HG03521 (cell line): ENCODE measurements at regions not wholly inside any gene's neighbourhood (a gene's known extent, or its start where the extent isn't known, plus 50 kb on each side); places are given as distances from the start of the nearest gene placed in this dataset.
"Not testable (repeated sequence)": the region's sequence is repeated elsewhere in the genome, so short reads cannot be mapped to it uniquely, and the experiment has no call there.

Source experiments
- ATAC-seq: cut with Tn5 transposase; IDR thresholded peaks from one replicate; pipeline ENCODE4 v1.9.1; 2021; ENCODE audit warnings: mild to moderate bottlenecking, moderate library complexity; ENCODE audit not compliant: unreplicated experiment

DNA sequence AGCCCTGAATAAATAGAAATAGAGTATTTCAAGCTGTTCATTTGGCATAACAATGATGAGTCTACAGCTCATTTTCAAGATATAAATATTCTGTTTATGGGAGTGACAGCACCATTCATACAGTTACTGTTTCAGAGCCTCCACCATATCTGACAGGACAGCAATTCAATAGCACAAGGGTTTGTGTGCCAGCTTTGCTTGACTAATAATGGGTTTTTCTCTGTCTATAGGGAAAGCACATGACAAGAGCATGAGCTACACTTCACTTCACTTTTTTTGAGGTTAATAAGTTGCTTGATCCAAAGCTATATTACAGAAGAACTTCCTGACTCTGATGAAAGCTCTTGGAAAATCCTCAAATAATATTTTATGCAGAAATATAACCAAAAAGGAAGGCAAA lies 297.1 kb downstream of the RPIA start:
- not testable (repeated sequence) for ATAC-seq

DNA sequence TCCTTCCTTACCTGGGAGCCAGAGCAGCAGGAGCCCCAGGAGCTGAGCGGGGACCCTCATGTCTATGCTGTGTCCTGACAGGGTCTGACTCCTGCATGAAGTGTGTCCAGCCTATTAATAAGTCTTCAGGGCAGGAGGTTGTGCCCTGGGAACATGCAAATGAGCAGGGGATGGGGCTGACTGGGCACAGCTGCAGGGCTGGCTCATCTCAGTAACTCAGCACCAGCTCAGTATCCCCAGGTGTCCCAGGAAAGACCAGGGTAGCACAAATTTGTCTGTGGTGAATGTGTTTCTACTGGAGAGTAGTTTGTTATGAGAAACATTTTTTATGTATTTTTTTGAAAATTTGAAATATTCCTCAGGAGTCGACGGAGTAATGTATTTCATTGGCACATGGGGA lies 301.3 kb downstream of the RPIA start:
- ATAC-seq, result not testable (repeated sequence)

DNA sequence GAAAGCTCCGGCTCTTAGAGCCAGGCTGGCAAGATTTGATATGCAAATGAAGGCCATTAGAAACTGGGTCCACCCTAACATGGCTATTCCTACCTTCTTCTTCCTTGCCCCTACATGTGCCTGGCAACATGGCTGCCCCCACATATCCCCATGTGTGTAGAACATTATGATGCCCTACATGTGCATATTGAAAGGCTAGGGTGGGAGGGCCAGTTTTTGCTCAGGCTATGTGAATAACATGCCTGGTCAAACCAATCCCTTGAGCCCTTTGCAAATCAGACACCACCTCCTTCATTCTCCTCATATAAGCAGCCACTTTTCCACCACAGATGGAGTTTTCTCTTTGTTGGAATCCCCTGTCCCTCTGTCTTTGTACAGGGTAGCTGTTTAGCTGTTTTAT lies 303.4 kb downstream of the RPIA start:
- ATAC-seq, result not testable (repeated sequence)

DNA sequence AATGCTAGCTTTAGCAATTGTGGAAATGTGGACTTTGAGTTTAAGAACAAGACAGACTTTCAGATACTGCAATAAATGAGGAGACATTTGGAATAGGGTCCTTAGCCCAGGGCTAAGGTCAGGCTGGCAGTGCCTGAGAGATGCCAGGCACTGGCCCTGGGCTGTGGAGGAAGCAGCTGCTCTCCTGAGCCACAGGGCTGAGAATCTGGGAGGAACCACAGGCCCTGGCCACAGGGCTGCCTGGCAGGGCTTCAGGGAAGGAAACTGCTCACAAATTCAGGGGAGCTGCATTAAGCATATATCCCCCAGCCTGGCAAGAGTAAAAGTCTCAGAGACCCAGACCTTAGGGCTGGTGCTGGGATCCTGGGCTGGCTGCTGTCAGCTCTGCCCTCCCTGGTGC lies 305.1 kb downstream of the RPIA start:
- ATAC-seq, result not testable (repeated sequence)

DNA sequence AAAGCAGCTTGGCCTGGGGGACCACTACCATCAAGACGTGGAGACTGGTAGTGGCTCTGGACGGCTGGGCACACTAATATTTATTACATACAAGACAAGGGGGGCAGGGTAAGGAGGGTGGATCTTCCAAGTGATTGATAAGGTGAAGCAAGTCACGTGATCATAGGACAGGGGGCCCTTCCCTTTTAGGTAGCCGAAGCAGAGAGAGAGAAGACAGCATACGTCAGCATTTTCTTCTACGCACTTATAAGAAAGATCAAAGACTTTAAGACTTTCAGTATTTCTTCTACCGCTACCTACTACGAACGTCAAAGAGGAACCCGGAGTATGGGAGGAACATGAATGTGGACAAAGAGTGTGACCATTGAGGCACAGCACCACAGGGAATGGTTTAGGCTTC lies 307.9 kb downstream of the RPIA start:
- ATAC-seq, result no peak

DNA sequence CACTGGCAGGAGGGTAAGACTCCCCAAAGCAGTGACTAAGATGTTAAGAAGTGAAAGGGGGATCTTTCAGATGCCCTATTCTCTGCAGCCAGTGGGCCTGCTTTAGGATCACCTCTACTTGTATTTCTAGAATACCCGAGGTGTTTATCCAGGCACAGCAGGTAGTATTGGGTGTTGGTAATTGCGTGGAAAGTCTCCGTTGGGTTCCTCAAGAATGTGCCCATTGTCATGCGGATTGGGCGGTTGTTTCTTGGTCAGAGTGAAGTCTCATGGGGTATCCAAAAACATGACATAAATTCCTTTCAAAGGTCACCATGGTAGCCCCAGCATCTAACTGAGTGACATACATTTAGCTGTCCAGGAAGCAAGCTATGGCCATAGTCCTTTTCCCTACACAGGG lies 308.8 kb downstream of the RPIA start:
- no peak for ATAC-seq

DNA sequence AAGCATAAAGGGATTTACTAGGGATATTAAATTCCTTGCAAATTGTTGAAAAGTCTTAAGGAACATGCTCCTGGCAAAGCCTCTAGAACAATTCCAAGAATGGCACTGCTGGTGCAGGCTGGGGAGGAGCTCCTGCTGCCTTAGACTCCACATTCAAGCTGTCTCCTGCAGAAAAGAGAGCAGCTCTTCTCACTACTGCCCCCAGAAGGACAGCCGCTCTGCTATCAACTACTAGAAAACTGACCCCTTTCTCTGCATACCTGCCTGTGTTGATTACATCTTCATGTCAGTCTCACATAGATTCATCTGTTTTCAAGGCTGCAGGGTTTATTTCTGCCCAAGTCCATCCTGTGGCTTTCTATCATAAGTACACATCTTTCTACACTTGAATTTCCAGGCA lies 312.8 kb downstream of the RPIA start:
- not testable (repeated sequence) for ATAC-seq

DNA sequence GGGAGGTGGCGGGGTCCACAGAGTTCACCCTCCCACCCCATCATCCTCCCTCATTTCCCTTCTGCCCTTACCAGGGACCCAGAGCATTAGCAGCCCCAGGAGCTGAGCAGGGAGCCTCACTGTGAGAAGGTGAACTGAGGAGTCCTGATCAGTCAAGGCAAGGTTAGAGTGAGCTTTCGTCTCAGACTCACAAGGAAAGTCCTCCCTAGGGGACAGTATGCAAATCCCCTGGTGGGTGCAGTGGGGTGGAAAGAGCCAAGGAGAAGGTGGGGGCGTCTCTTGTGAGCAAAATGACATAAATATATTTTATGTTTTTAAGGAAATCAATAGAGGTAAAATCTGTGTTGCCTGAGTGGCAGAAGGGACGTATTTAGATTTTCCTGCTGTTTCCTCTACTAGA lies 329.1 kb downstream of the RPIA start:
- ATAC-seq, result not testable (repeated sequence)

DNA sequence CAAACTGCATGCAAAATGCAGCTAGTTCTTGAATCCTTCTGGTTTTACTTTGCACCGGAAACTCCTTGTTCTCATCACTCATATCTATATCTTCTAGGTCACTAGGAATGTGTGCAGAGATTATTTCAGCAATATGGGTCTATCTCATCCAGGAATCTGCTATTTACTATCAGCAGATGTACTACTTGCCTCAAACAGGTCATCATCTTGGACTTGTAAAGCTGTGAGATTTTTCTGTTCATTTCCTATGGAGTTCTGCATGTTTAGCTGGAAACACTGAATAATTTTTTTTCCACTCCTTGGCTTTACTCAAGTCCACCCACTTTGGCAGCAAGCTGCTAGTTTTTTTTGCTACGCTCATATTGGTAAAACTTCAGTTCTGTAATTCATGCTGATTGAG lies 334.8 kb downstream of the RPIA start:
- ATAC-seq, result not testable (repeated sequence)

DNA sequence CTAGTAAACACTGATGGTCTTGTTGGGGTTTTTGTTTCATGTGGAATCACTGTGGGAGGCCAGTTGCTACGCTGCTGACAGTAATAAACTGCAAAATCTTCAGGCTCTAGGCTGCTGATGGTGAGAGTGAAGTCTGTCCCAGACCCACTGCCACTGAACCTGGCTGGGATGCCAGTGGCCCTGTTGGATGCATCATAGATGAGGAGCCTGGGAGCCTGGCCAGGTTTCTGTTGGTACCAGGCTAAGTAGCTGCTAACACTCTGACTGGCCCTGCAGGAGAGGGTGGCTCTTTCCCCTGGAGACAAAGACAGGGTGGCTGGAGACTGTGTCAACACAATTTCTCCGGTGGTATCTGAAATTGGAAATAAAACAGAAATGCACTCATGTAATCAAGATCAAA lies 335.6 kb downstream of the RPIA start:
- ATAC-seq, result not testable (repeated sequence)

DNA sequence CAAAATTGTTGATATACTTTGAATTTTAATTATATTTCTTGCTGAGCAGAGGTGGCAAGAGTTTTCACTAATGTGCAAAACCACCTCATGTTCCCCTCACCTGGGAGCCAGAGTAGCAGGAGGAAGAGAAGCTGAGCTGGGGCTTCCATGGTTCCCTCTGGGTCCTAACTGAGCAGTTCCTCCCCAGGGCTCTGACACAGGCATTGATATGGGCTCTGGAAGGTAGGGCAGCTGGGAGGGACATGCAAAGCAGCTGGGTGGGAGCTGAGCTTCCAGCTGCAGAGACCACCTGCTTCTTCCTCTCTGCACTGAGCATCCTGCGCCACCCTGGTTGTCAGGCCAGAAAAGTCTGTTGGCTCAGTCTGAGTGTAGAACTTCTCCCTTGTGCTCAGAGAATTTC lies 336.1 kb downstream of the RPIA start:
- ATAC-seq, result not testable (repeated sequence)

DNA sequence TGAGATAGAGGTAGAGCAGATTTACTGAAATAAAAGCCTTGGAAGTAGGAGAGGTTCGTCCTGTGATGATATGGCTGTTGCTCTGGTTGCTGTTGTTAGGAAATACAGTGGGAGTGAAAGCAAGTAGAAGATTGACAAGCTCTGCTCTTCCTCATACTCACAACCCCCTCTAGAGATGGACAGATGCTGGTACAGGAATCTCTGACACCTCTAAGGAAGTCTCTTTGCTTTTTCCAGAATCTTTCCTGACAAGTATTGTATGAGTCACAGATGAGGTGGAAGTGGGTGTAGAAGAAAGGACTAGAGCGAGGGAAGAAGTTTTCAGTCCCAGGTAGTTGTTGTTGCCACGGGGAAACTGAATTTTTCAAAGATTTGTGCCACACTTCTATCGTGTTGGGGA lies 337.8 kb downstream of the RPIA start:
- ATAC-seq, result not testable (repeated sequence)

DNA sequence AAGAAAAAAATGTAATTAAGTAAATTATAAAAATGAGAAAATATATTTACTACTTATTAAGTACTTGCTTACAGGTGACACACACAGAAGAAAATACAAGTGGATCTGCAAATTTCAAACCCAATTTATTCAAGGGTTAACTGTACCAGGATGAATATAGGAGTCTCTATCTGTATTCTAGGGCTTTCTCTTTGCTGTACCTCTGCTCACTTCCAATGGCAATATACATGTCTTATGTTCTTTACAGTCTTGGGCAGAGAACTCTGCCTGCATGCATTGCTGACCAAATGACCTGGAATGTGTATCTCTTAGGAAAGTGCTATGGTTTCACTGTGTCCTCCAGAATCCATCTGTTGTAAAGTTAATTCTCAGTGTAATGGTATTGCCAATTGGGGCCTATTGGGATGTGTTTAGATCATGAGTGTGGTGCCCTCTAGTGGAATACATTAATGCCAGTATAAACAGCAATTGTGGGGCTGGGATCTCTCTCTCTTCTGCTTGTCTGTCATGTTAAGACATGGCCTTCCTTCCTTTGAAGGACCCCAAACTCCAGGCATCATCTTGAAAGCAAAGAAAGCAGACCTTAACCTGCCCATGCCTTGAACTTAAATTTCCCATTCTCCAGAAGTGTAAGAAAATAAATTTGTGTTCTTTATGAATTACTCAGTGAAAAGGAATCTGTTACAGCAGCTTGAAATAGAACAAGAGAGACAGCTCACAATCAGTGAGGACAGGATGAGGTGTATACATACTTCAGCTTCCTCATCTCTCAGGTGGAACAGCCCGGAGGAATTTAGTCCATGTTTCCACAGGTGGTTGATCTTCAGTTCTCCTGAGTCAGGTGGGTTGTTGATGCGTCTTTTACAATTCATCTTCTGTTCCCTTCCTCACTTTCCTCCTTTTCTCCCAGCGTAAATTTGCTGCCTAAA lies 356.9 kb downstream of the RPIA start:
- not testable (repeated sequence) for ATAC-seq

DNA sequence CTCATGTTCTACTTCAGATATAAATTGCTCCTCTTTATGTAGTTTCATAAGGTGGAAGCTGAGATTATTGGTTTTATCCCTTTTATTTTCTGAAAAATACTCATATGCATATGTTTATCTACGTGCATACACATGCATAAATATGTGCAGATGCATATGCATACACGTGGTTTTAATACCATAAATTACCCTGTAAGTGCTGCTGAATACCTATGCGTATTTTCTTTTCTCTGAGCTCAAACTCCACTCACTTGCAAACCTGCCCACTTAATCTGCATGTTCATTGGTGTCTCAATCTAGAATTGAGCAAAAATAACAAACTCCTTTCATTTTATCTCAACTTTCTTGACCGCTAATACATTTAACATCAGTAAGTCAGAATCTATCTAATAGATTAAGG lies 367.1 kb downstream of the RPIA start:
- not testable (repeated sequence) for ATAC-seq

DNA sequence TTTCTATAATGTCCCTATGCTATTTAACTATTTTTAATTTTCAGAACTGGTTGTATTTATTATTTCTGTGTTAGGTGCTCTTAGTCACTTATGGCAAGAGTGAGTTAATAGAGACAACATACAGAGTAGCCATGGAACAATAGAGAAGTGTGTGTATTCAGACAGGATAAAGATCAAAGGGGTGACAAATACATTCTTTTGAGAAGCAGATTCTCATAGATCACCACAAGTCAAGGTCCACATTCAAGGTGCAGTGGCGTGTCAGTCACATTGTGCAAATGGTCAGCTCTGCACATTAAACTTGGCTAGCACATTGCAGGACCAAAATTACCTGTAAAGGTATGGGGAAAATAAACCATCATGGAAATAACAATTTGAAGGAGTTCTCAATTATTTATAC lies 369.7 kb downstream of the RPIA start:
- not testable (repeated sequence) for ATAC-seq

DNA sequence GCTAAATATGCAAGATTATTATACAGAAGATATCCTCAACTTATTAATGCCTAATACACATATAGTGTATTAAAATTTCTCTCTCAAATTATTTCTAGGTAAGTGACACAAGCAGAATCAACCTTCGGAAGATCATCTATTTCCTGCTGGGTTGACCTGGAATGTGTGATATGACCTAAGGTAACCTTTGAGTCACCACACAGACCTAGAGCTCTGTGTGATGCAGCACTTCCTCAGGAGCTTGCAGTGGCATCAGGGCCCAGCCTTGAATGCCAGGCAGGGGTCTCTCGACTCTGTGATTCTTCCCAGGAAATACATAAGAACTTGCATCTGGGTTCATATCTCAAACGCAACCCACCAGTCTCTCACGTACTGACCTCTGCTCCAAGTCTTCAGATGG lies 385.3 kb downstream of the RPIA start:
- not testable (repeated sequence) for ATAC-seq

DNA sequence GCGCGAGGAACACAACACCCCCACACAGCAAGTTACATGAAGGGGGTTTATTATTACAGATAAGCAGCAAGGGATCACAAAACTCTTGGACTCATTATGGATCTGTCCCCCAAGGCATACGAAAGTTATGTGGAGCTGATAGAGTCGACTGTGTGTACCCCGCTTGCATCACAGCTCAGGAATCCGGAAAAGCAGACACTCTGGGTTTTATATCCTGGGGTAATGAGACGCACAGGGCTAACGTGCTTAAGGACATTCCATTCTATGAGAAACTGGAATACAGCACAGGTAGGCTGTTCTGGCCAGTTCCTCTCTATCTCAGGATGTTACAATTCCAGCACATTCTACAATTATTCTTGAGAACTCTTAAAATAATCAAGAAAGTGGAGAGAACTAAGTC lies 401.4 kb downstream of the RPIA start:
- ATAC-seq, result not testable (repeated sequence)

DNA sequence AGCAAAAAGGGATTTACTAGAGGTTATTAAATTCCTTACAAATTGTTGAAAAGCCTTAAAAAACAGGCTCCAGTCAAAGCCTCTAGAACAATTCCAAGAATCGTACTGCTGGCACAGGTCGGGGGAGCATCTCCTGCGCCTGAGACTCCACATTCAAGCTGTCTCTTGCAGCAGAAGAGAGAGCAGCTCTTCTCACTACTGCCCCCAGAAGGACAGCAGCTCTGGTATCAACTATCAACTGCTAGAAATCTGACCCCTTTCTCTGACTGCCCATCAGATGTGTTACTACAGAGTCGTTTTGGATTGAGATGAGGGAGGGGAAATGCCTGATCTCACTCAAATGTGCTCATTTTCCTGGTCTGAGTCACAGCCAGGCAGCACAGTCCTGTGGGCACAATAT lies 403.6 kb downstream of the RPIA start:
- not testable (repeated sequence) for ATAC-seq

DNA sequence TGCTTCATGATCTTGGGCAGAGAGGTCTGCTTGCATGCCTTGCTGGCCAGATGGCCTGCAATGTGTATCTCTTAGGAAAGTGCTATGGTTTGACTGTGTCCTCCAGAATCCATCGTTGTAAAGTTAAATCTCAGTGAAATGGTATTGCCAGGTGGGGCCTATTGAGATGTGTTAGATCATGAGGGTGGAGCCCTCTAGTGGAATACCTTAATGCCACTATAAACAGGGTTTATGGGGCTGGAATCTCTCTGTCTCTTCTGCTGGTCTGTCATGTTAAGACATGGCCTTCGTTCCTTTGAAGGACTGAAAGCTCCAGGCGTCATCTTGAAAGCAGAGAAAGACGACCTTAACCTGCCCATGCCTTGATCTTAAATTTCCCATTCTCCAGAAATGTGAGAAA lies 411.1 kb downstream of the RPIA start:
- ATAC-seq, result not testable (repeated sequence)

DNA sequence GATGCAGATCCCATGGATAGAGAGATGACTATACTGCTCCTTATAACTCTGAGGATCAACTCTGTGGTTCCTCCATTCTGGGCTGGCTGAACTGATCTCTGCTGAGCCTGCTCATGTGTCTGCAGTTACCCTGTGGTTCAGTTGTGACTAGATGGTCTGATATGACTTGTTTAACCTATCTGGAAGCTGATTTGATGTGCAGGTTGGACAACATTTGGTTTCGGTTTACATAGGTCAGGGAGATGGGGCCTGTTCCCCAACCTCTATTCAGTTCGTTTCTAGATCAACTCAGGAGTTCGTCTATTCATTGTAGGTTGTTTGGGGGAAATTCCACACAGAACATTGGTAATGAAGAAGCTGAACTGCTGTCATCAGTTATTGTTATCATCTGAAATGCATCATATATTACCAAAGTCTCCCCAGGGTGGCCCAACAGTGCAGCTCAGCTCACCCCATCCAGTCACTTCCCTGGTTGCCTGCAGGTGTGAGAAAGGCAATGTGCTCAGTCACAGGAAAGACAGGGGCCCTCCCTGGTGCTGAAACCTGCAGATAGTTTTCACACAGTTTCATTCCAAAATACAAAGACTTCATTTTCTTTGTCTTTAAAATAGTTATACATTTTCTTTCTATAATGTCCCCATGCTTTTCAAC lies 415.0 kb downstream of the RPIA start:
- not testable (repeated sequence) for ATAC-seq

DNA sequence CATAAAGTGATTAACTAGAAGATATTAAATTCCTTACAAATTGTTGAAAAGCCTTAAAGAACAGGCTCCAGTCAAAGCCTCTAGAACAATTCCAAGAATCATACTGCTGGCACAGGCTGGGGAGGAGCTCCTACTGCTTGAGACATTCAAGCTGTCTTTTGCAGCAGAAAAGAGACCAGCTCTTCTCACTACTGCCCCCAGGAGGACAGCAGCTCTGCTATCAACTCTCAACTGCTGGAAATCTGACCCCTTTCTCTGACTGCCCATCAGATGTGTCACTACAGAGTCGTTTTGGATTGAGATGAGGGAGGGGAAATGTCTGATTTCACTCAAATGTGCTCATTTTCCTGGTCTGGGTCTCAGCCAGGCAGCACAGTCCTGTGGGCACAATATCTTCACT lies 421.0 kb downstream of the RPIA start:
- not testable (repeated sequence) for ATAC-seq

DNA sequence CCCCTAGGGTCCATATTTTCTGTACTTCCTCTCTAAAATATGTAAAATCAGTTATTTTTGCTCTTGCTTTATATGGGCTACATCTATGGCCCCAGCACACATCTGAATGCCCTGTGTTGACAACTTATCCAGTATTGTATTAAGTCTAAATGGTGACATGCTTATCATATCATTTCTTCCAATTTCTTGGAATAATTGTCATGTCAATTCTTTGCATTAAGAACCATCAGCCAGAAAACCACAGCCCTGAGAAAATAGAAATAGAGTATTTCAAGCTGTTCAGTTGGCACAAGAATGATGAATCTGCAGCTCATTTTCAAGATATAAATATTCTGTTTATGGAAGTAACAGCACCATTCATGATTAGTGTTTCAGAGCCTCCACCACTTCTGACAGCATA lies 421.8 kb downstream of the RPIA start:
- ATAC-seq, result not testable (repeated sequence)
